Colonic mucosa (tissue), 4 donors: ENCODE measurements at regions not wholly inside any gene's neighbourhood (a gene's known extent, or its start where the extent isn't known, plus 50 kb on each side); places are given as distances from the start of the nearest gene placed in this dataset.

ENCODE experiments used
- DNase-seq: peaks from one replicate; pipeline ENCODE4 v3.0.0-alpha.2; 2020
- H3K27ac ChIP-seq: fragments of 200-600 bp; one replicate; pipeline ENCODE4 v1.8.0; 2021
- H3K27me3 ChIP-seq: fragments of 200-600 bp; one replicate; pipeline ENCODE4 v1.8.0; 2021
- H3K36me3 ChIP-seq: fragments of 200-600 bp; one replicate; pipeline ENCODE4 v1.8.0; 2021
- H3K4me1 ChIP-seq: fragments of 200-600 bp; one replicate; pipeline ENCODE4 v1.8.0; 2021; ENCODE audit warnings: mild to moderate bottlenecking
- H3K4me3 ChIP-seq: fragments of 200-600 bp; one replicate; pipeline ENCODE4 v1.8.0; 2021
- H3K9ac ChIP-seq, 2 donors: one replicate each; pipeline ENCODE4 v1.7.0; 2013; ENCODE audit warnings: control low read depth in 2 of 2, low read depth in 2 of 2, low read length in 2 of 2
- H3K9me3 ChIP-seq: fragments of 200-600 bp; one replicate; pipeline ENCODE4 v1.8.0; 2021
- CTCF ChIP-seq: fragments of 200-600 bp; IDR thresholded peaks from one replicate; pipeline ENCODE4 v1.8.0; 2022; ENCODE audit warnings: antibody characterized with exemption, mild to moderate bottlenecking
- intact Hi-C: fragments of 100-400 bp; cut with DNase I; formaldehyde crosslinking; loops from one replicate; pipeline ENCODE4 v1.14.1; 2022
- donor health status: healthy.
- donor health status: DM: no; HTN: no; CAD: no.
- donor health status: DM: no; HTN: no; CAD: no.

GRCh38 chr7:18151422-18151821 lies 123.8 kb upstream of the PRPS1L1 start:
- no peak for DNase-seq
- Histone ChIP-seq H3K4me3 (no peak overlapping the region), H3K9ac (no peak overlapping the region), H3K27me3 (no peaks in the 10 kb centered on the region), H3K9me3 (no peaks in the 10 kb centered on the region), H3K4me1 (no peaks in the 10 kb centered on the region), H3K36me3 (no peaks in the 10 kb centered on the region), H3K27ac (no peak overlapping the region)
- intact Hi-C loops, result no loop called here
- TF ChIP-seq CTCF, result no peak

GRCh38 chr7:18153183-18153748 lies 125.6 kb upstream of the PRPS1L1 start:
- no peaks in the 10 kb centered on the region for H3K27me3 ChIP-seq
- no peaks in the 10 kb centered on the region for H3K36me3 ChIP-seq
- no peak overlapping the region for H3K27ac ChIP-seq
- no peak overlapping the region for H3K4me3 ChIP-seq
- H3K4me1 ChIP-seq, result no peaks in the 10 kb centered on the region
- no peaks in the 10 kb centered on the region for H3K9me3 ChIP-seq
- H3K9ac ChIP-seq, result no peak overlapping the region
- TF ChIP-seq CTCF, result no peak
- no peak for DNase-seq
- intact Hi-C loops, result no loop called here

- no peak for DNase-seq
- Histone ChIP-seq H3K4me1 (no peaks in the 10 kb centered on the region), H3K27ac (no peak overlapping the region), H3K36me3 (no peaks in the 10 kb centered on the region), H3K27me3 (no peaks in the 10 kb centered on the region), H3K9ac (no peak overlapping the region), H3K4me3 (no peak overlapping the region), H3K9me3 (no peaks in the 10 kb centered on the region)
- no peak for TF ChIP-seq CTCF
- intact Hi-C loops, result no loop called here
Observed at GRCh38 chr7:18154726-18155125, 127.1 kb upstream of the PRPS1L1 start.

GRCh38 chr7:18157233-18157632 lies 129.6 kb upstream of the PRPS1L1 start:
- H3K9me3 ChIP-seq, result no peaks in the 10 kb centered on the region
- no peak overlapping the region for H3K9ac ChIP-seq
- no peak for DNase-seq
- no peaks in the 10 kb centered on the region for H3K4me1 ChIP-seq
- no peaks in the 10 kb centered on the region for H3K27me3 ChIP-seq
- TF ChIP-seq CTCF, result no peak
- no peaks in the 10 kb centered on the region for H3K36me3 ChIP-seq
- intact Hi-C loops, result no loop called here
- no peak overlapping the region for H3K4me3 ChIP-seq
- no peak overlapping the region for H3K27ac ChIP-seq

- H3K4me1 ChIP-seq, result no peaks in the 10 kb centered on the region
- H3K9ac ChIP-seq, result no peak overlapping the region
- no peak overlapping the region for H3K4me3 ChIP-seq
- no peak overlapping the region for H3K27ac ChIP-seq
- H3K27me3 ChIP-seq, result no peaks in the 10 kb centered on the region
- DNase-seq, result no peak
- H3K36me3 ChIP-seq, result no peaks in the 10 kb centered on the region
- no peak for TF ChIP-seq CTCF
- H3K9me3 ChIP-seq, result no peaks in the 10 kb centered on the region
- intact Hi-C loops, result no loop called here
Observed at GRCh38 chr7:18162657-18163056, 135.0 kb upstream of the PRPS1L1 start.
